Skeletal muscle satellite cell (primary cell): ENCODE measurements at regions not wholly inside any gene's neighbourhood (a gene's known extent, or its start where the extent isn't known, plus 50 kb on each side); places are given as distances from the start of the nearest gene placed in this dataset.
"Not testable (repeated sequence)": the region's sequence is repeated elsewhere in the genome, so short reads cannot be mapped to it uniquely, and the experiment has no call there.

Experiments
- H3K27me3 ChIP-seq: 2 replicates; pipeline ENCODE4 v1.7.0; 2013; ENCODE audit warnings: low read length; ENCODE audit not compliant: control insufficient read depth, insufficient read depth
- H3K36me3 ChIP-seq: 2 replicates; pipeline ENCODE4 v1.7.0; 2013; ENCODE audit warnings: mild to moderate bottlenecking, control low read depth, low read length; ENCODE audit not compliant: insufficient read depth
- H3K4me1 ChIP-seq: 2 replicates; pipeline ENCODE4 v1.7.0; 2013; ENCODE audit warnings: low read length; ENCODE audit not compliant: control insufficient read depth, insufficient read depth
- H3K4me2 ChIP-seq: 2 replicates; pipeline ENCODE4 v1.7.0; 2013; ENCODE audit warnings: mild to moderate bottlenecking, low read length
- H3K4me3 ChIP-seq: 2 replicates; pipeline ENCODE4 v1.7.0; 2013; ENCODE audit warnings: low read length
- H3K9ac ChIP-seq: 2 replicates; pipeline ENCODE4 v1.7.0; 2013; ENCODE audit warnings: mild to moderate bottlenecking, low read depth, low read length, moderate library complexity
- H3K9me3 ChIP-seq: replicated peaks from 2 replicates; pipeline ENCODE4 v1.7.0; 2013; ENCODE audit warnings: mild to moderate bottlenecking, control low read depth, low read length

GRCh38 chr4:119971431-119972084 is 95.1 kb downstream of the MAD2L1 start:
- no peaks in the 10 kb centered on the region for H3K9me3 ChIP-seq
- no peaks in the 10 kb centered on the region for H3K27me3 ChIP-seq
- no peaks in the 10 kb centered on the region for H3K4me1 ChIP-seq
- H3K4me3 ChIP-seq, result no peak overlapping the region
- H3K4me2 ChIP-seq, result no peak overlapping the region
- no peak overlapping the region for H3K9ac ChIP-seq
- no peaks in the 10 kb centered on the region for H3K36me3 ChIP-seq

DNA sequence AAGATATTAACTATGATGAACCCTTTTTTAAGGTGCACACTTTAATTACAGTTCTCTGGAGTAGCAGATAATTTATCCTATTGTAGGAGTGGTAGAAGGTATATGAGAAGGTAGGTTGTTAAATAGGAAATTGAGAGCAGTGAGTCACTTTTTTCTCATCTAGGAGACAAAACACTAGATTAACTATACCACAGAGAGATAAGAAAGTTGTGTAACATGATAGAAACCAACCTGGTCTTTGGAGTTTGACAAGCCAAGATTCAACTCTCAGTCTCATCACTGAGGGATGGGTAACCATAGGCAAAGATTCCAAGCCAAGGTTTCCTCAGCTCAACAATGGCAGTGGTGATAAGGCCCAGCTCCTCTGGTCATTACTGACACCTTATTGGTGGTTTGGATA is 104.0 kb downstream of the MAD2L1 start:
- no peak overlapping the region for H3K4me3 ChIP-seq
- H3K4me1 ChIP-seq, result no peaks in the 10 kb centered on the region
- no peak overlapping the region for H3K4me2 ChIP-seq
- H3K36me3 ChIP-seq, result no peaks in the 10 kb centered on the region
- no peaks in the 10 kb centered on the region for H3K9me3 ChIP-seq
- H3K9ac ChIP-seq, result no peak overlapping the region
- H3K27me3 ChIP-seq, result peaks cover 3% of the 10 kb centered on the region

DNA sequence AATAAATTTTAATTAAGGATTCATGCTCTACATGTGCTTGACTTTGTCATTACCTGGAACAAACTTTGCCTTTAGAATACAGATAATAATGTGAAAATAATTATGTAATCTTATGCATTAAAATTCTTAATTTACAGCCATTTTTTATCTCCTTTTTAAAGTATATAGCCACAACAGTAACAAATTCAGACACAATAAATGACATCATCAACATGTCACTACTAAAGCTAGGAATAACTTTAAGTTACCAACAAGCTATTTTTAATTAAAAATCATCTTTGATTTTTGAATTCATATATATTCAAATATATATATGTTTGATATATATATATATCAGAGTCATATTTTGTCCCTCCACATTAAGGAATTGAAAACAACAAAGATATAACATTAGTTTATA is 107.7 kb downstream of the MAD2L1 start:
- no peak overlapping the region for H3K4me3 ChIP-seq
- no peak overlapping the region for H3K4me2 ChIP-seq
- no peak overlapping the region for H3K9ac ChIP-seq
- no peaks in the 10 kb centered on the region for H3K9me3 ChIP-seq
- no peaks in the 10 kb centered on the region for H3K36me3 ChIP-seq
- peaks cover 3% of the 10 kb centered on the region for H3K27me3 ChIP-seq
- no peaks in the 10 kb centered on the region for H3K4me1 ChIP-seq

DNA sequence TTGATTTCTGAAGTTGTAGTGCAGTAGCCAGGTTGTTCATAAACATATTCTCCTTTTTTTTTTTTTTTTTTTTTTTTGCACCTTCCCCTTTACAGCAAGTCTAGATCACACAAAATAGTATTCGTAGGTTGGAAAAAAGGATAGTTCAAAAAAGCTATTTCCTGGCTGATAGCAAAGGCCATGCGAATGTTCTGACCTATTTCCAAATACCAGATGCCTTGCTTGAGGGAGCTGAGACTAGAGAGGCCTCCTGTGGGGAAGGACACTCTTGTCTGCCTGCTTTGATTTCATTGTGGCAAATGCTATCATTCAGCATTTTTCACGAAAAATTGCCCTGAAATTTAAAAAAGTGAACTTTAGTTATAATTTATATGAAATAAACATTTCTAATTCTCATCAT is 111.4 kb downstream of the MAD2L1 start:
- no peaks in the 10 kb centered on the region for H3K4me1 ChIP-seq

GRCh38 chr4:119954487-119954886 is 112.2 kb downstream of the MAD2L1 start:
- not testable (repeated sequence) for H3K27me3 ChIP-seq, H3K9ac ChIP-seq, H3K36me3 ChIP-seq, H3K4me3 ChIP-seq, H3K4me1 ChIP-seq, H3K4me2 ChIP-seq, H3K9me3 ChIP-seq

More for the DNA sequence above, 111.4 kb downstream of the MAD2L1 start:
- H3K4me2 ChIP-seq, result no peak overlapping the region
- H3K27me3 ChIP-seq, result peaks cover 3% of the 10 kb centered on the region
- no peak overlapping the region for H3K9ac ChIP-seq
- H3K9me3 ChIP-seq, result no peaks in the 10 kb centered on the region
- no peak overlapping the region for H3K4me3 ChIP-seq
- H3K36me3 ChIP-seq, result no peaks in the 10 kb centered on the region

DNA sequence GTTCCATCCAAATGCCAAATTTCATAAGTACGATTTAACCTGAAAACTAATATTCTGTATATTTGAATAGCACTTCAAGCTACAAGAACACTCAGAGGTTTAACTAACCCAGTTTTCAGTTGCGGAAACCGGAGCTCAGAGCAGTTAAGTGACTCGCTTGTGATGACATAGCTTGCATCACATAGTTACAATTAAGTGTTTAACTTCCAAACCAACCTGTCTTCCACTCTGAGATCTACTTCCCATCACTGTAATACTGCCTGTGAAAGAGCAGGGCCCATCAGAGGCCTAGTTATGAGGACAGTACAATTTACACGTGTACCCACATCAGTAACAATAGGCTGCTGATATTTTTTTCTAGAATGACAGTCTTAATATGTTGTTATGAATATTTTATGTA is 120.3 kb downstream of the MAD2L1 start:
- H3K4me1 ChIP-seq, result no peaks in the 10 kb centered on the region
- no peaks in the 10 kb centered on the region for H3K36me3 ChIP-seq
- peaks cover 3% of the 10 kb centered on the region for H3K27me3 ChIP-seq
- H3K4me3 ChIP-seq, result no peak overlapping the region
- no peak overlapping the region for H3K9ac ChIP-seq
- H3K4me2 ChIP-seq, result no peak overlapping the region
- no peaks in the 10 kb centered on the region for H3K9me3 ChIP-seq

DNA sequence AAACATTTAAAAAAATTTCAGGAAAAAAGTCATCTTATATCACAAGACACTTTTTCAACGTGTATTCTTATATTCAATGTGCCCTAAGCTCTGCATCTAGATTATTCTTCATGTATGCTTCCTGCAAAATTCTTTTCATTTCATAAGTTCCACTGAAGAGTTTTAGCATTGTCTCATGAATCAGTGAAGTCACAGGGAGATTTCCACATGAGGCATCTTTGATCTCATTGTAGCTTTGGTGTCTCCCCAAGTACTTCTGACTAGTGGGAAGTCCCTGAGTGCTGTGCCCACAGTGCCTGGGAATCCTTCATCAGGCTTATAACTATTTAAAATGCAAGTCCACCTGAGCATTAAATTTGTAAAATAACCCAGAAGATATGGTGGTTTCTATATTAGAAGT is 123.8 kb downstream of the MAD2L1 start:
- Histone ChIP-seq H3K9ac (no peak overlapping the region), H3K4me1 (no peaks in the 10 kb centered on the region), H3K4me2 (no peak overlapping the region), H3K4me3 (no peak overlapping the region), H3K36me3 (no peaks in the 10 kb centered on the region), H3K9me3 (no peaks in the 10 kb centered on the region), H3K27me3 (peaks cover 3% of the 10 kb centered on the region)

- H3K4me2 ChIP-seq, result no peak overlapping the region
- no peak overlapping the region for H3K9ac ChIP-seq
- H3K27me3 ChIP-seq, result peaks cover 11% of the 10 kb centered on the region
- no peaks in the 10 kb centered on the region for H3K36me3 ChIP-seq
- no peaks in the 10 kb centered on the region for H3K4me1 ChIP-seq
- no peaks in the 10 kb centered on the region for H3K9me3 ChIP-seq
- no peak overlapping the region for H3K4me3 ChIP-seq
Measured at GRCh38 chr4:119940557-119940956, 126.1 kb downstream of the MAD2L1 start.

- Histone ChIP-seq H3K4me2 (no peak overlapping the region), H3K9ac (no peak overlapping the region), H3K36me3 (no peaks in the 10 kb centered on the region), H3K4me1 (no peaks in the 10 kb centered on the region), H3K4me3 (no peak overlapping the region), H3K9me3 (no peaks in the 10 kb centered on the region), H3K27me3 (peaks cover 11% of the 10 kb centered on the region)
Measured at GRCh38 chr4:119939071-119939995, 127.3 kb downstream of the MAD2L1 start.

DNA sequence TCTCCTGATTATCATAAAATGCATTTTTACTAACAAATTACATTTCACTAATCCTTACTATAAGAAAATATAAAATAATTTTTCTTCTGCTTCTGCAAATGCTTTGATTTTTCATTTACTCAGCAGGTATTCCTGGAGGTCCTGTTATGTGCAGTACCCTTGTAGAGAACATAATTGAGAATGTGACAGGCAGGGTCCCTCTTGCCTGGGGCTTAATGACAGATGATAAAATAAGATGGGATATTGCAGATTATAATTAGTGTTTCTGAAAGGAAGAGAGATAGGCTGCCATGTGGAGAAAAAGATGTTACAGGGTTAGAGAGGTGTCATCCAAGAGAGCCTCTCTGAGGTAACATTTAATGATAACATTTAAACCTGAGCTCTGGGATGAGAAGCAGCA is 128.9 kb downstream of the MAD2L1 start:
- H3K36me3 ChIP-seq, result no peaks in the 10 kb centered on the region
- H3K4me3 ChIP-seq, result no peak overlapping the region
- H3K27me3 ChIP-seq, result peaks cover 8% of the 10 kb centered on the region
- H3K9ac ChIP-seq, result no peak overlapping the region
- H3K4me1 ChIP-seq, result no peaks in the 10 kb centered on the region
- H3K4me2 ChIP-seq, result no peak overlapping the region
- H3K9me3 ChIP-seq, result no peaks in the 10 kb centered on the region

GRCh38 chr4:119933606-119934005 is 133.0 kb downstream of the MAD2L1 start:
- H3K4me2 ChIP-seq, result no peak overlapping the region
- no peaks in the 10 kb centered on the region for H3K36me3 ChIP-seq
- H3K4me1 ChIP-seq, result no peaks in the 10 kb centered on the region
- H3K9ac ChIP-seq, result no peak overlapping the region
- H3K27me3 ChIP-seq, result peaks cover 8% of the 10 kb centered on the region
- H3K9me3 ChIP-seq, result no peaks in the 10 kb centered on the region
- H3K4me3 ChIP-seq, result no peak overlapping the region

DNA sequence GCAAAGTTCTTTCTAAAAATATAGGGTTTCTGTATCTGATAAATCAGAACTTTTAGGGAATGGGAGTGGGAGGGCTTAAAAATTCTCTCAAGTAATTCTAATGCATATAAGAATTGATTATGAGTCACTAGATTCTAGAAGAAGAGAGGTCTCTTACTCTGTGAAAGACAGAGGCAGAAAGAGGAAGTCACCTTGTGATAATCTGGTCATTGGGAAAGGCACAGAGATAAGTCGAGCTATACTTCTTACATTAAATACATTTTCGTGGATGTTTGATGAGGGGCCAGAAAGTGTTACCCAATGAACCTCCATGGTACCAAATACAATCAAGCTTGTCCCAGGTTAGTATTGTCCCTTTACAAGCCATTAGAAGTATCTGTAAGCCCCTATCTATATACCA is 134.4 kb downstream of the MAD2L1 start:
- Histone ChIP-seq H3K9ac (no peak overlapping the region), H3K4me3 (no peak overlapping the region), H3K36me3 (no peaks in the 10 kb centered on the region), H3K4me1 (no peaks in the 10 kb centered on the region), H3K9me3 (no peaks in the 10 kb centered on the region), H3K4me2 (no peak overlapping the region), H3K27me3 (peaks cover 8% of the 10 kb centered on the region)
